Adrenal gland (tissue), 9 donors: ENCODE measurements at regions not wholly inside any gene's neighbourhood (a gene's known extent, or its start where the extent isn't known, plus 50 kb on each side); places are given as distances from the start of the nearest gene placed in this dataset.

Experiments used
- DNase-seq, 7 donors: peaks; one replicate each; pipeline ENCODE4 v3.0.0-alpha.2; 2019 to 2020
- H3K27ac ChIP-seq, 5 donors: fragments of 200-600 bp; sonication (generic) in 4 of 5; 1 replicate in 3 of 5; 2 replicates in 2 of 5; pipeline versions ENCODE4 v1.5.1 to v1.8.0; 2016 to 2020; ENCODE audit warnings: mild to moderate bottlenecking in 1 of 5
- H3K27me3 ChIP-seq: fragments of 200-600 bp; 2 replicates; pipeline ENCODE4 v1.8.0; 2021
- H3K36me3 ChIP-seq, 2 donors: fragments of 200-600 bp; replicated peaks in 1 of 2; 1 replicate in 1 of 2; 2 replicates in 1 of 2; pipeline versions ENCODE4 v1.5.1 to v1.8.0; 2018 to 2022
- H3K4me1 ChIP-seq, 2 donors: fragments of 200-600 bp; replicated peaks in 1 of 2; 1 replicate in 1 of 2; 2 replicates in 1 of 2; pipeline versions ENCODE4 v1.5.1 to v1.8.0; 2018 to 2021
- H3K4me3 ChIP-seq, 4 donors: fragments of 200-600 bp; sonication (generic) in 3 of 4; one replicate each; pipeline ENCODE4 v1.5.1; 2016 to 2018
- H3K9me3 ChIP-seq, 3 donors: fragments of 200-600 bp; sonication (generic) in 1 of 3; replicated peaks in 1 of 3; 1 replicate in 2 of 3; 2 replicates in 1 of 3; pipeline versions ENCODE4 v1.5.1 to v1.8.0; 2016 to 2021
- CTCF ChIP-seq, 6 experiments: fragments of 450-650 bp in 4 of 6; fragments of 200-600 bp in 2 of 6; sonication (generic) in 1 of 6; IDR thresholded peaks; 1 replicate in 5 of 6; 2 replicates in 1 of 6; pipeline versions ENCODE4 v1.5.1 to v1.8.0; 2016 to 2021; ENCODE audit warnings: antibody characterized with exemption in 6 of 6, mild to moderate bottlenecking in 2 of 6, moderate library complexity in 1 of 6
- POLR2A ChIP-seq, 2 donors: fragments of 450-650 bp; IDR thresholded peaks; one replicate each; pipeline ENCODE4 v1.6.1; 2017; ENCODE audit warnings: antibody characterized with exemption in 2 of 2, mild to moderate bottlenecking in 2 of 2, moderate library complexity in 1 of 2
- WGBS, 4 donors: extraction: QIAGEN DNeasy Blood & Tissue Kit in 2 of 4; methylation state at CpG; one replicate each; pipeline versions ENCODE4 v1.1.5 to v1.1.7; 2013 to 2017; 5-methylcytosine and 5-hydroxymethylcytosine counted together
- intact Hi-C, 2 donors: fragments of 100-400 bp; cut with DNase I; formaldehyde crosslinking; loops; one replicate each; pipeline versions ENCODE4 v1.14.1 to v1.15.0; 2022 to 2023
- donor health status: healthy with polysubstance abuse.
- donor health status: Bipolar disorder and iron deficiency.
- donor health status: DM: yes; HTN: yes; CAD: no.
- donor health status: DM: no; HTN: no; CAD: no.
- donor health status: DM: no; HTN: no; CAD: no.

- Histone ChIP-seq H3K27ac (no peak overlapping the region), H3K4me1 (no peaks in the 10 kb centered on the region), H3K4me3 (no peak overlapping the region), H3K9me3 (peaks cover 0 to 3% (median 0%) of the 10 kb centered on the region in 3 donors), H3K36me3 (no peaks in the 10 kb centered on the region), H3K27me3 (no peaks in the 10 kb centered on the region)
- intact Hi-C loops: no loop called here
- no peak for TF ChIP-seq POLR2A (IDR thresholded peaks at IDR 0.05)
- no peak for TF ChIP-seq CTCF (IDR thresholded peaks at IDR 0.05)
- DNase-seq: no peak
Observed at GRCh38 chr2:51448911-51449310, 417.0 kb upstream of the NRXN1 start.

GRCh38 chr2:51441786-51442185, 409.9 kb upstream of the NRXN1 start:
- no peaks in the 10 kb centered on the region for H3K27me3 ChIP-seq
- H3K4me3 ChIP-seq: no peak overlapping the region
- no peak overlapping the region for H3K27ac ChIP-seq
- H3K4me1 ChIP-seq: no peaks in the 10 kb centered on the region
- DNase-seq: no peak
- H3K9me3 ChIP-seq: peaks cover 0 to 3% (median 0%) of the 10 kb centered on the region in 3 donors
- TF ChIP-seq CTCF (IDR thresholded peaks at IDR 0.05) (no peak), POLR2A (IDR thresholded peaks at IDR 0.05) (no peak)
- no peaks in the 10 kb centered on the region for H3K36me3 ChIP-seq
- 71 to 84% (median 76%) methylated on average over 8 of the region's 8 CpGs for WGBS, 4 donors
- intact Hi-C loops: no loop called here

GRCh38 chr2:51424418-51424817, 392.5 kb upstream of the NRXN1 start:
- Histone ChIP-seq H3K36me3 (no peaks in the 10 kb centered on the region), H3K9me3 (no peaks in the 10 kb centered on the region), H3K27me3 (no peaks in the 10 kb centered on the region), H3K4me3 (no peak overlapping the region), H3K27ac (no peak overlapping the region), H3K4me1 (no peaks in the 10 kb centered on the region)
- WGBS, 4 donors: 59 to 65% (median 63%) methylated on average over 1 to 2 of the region's 2 CpGs
- TF ChIP-seq POLR2A (IDR thresholded peaks at IDR 0.05) (no peak), CTCF (IDR thresholded peaks at IDR 0.05) (no peak)
- intact Hi-C loops: no loop called here
- DNase-seq: no peak

GRCh38 chr2:51420511-51420910, 388.6 kb upstream of the NRXN1 start:
- DNase-seq: no peak
- H3K4me3 ChIP-seq: no peak overlapping the region
- TF ChIP-seq CTCF (IDR thresholded peaks at IDR 0.05) (no peak), POLR2A (IDR thresholded peaks at IDR 0.05) (no peak)
- H3K27ac ChIP-seq: no peak overlapping the region
- H3K36me3 ChIP-seq: no peaks in the 10 kb centered on the region
- no peaks in the 10 kb centered on the region for H3K9me3 ChIP-seq
- 10 to 18% (median 13%) methylated on average over 3 of the region's 3 CpGs for WGBS, 4 donors
- H3K27me3 ChIP-seq: no peaks in the 10 kb centered on the region
- no peaks in the 10 kb centered on the region for H3K4me1 ChIP-seq
- intact Hi-C loops: no loop called here
